RWPE2 (cell line): ENCODE measurements at regions not wholly inside any gene's neighbourhood (a gene's known extent, or its start where the extent isn't known, plus 50 kb on each side); places are given as distances from the start of the nearest gene placed in this dataset.

ENCODE experiments used
- ATAC-seq: fragments of 200-7000 bp; cut with Tn5 transposase; 3 replicates; pipeline ENCODE4 v1.9.1; 2021; ENCODE audit warnings: low read depth
- DNase-seq: peaks from one replicate; pipeline ENCODE4 v3.0.0-alpha.2; 2020; ENCODE audit warnings: low spot score
- H3K27ac ChIP-seq: fragments of 450-650 bp; 2 replicates; pipeline ENCODE4 v1.5.1; 2017; ENCODE audit warnings: mild to moderate bottlenecking; ENCODE audit not compliant: poor library complexity, severe bottlenecking
- H3K27me3 ChIP-seq: fragments of 250-450 bp; sonication (Bioruptor Pico); 2 replicates; pipeline ENCODE4 v1.5.1; 2021; ENCODE audit warnings: mild to moderate bottlenecking, moderate library complexity; ENCODE audit not compliant: insufficient read depth, poor library complexity, severe bottlenecking
- H3K36me3 ChIP-seq: fragments of 250-450 bp; sonication (Bioruptor Pico); 2 replicates; pipeline ENCODE4 v1.5.1; 2020; ENCODE audit warnings: low read depth, mild to moderate bottlenecking, moderate library complexity
- H3K4me1 ChIP-seq: fragments of 250-450 bp; sonication (Bioruptor Pico); 2 replicates; pipeline ENCODE4 v1.5.1; 2021; ENCODE audit warnings: mild to moderate bottlenecking, moderate library complexity; ENCODE audit not compliant: insufficient read depth, poor library complexity, severe bottlenecking
- H3K4me3 ChIP-seq: fragments of 250-450 bp; sonication (Bioruptor Pico); 2 replicates; pipeline ENCODE4 v1.5.1; 2021; ENCODE audit warnings: mild to moderate bottlenecking, moderate library complexity; ENCODE audit not compliant: severe bottlenecking
- H3K9me3 ChIP-seq: fragments of 250-450 bp; sonication (Bioruptor Pico); 2 replicates; pipeline ENCODE4 v1.5.1; 2021; ENCODE audit warnings: mild to moderate bottlenecking, moderate library complexity; ENCODE audit not compliant: severe bottlenecking
- CTCF ChIP-seq: fragments of 450-650 bp; IDR thresholded peaks from one replicate; pipeline ENCODE4 v1.5.1; 2017; ENCODE audit warnings: mild to moderate bottlenecking, moderate library complexity; ENCODE audit not compliant: poor library complexity, severe bottlenecking

- ATAC-seq (no peak), DNase-seq (no peak)
- Histone ChIP-seq H3K4me1 (no peaks in the 10 kb centered on the region), H3K4me3 (no peak overlapping the region), H3K36me3 (no peaks in the 10 kb centered on the region), H3K27me3 (no peaks in the 10 kb centered on the region), H3K27ac (no peak overlapping the region), H3K9me3 (no peaks in the 10 kb centered on the region)
- no peak for TF ChIP-seq CTCF
Observed at GRCh38 chr4:35965300-35965699, 279.0 kb downstream of the ARAP2 start.

DNA sequence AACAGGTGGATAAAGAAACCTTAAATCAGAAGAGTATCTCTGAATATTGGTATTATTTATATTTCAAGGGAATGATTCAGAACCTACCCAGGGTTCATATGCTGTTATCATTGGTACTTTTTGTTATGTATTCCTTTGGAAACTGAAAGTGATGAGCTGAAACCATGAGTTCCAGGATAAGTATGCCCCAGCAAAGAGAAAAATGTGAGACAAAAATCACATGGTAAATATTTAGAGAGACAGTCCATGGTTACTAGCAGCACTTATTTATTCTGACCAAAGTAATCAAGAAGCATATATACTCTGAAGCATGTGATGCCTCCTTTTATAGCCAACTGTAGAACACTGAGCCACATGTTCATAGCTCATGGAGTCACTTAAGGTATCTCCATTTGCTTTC is 277.7 kb downstream of the ARAP2 start:
- no peaks in the 10 kb centered on the region for H3K36me3 ChIP-seq
- no peak overlapping the region for H3K4me3 ChIP-seq
- no peaks in the 10 kb centered on the region for H3K27me3 ChIP-seq
- H3K4me1 ChIP-seq = no peaks in the 10 kb centered on the region
- no peak overlapping the region for H3K27ac ChIP-seq
- no peak for TF ChIP-seq CTCF
- ATAC-seq = no peak
- DNase-seq = no peak
- no peaks in the 10 kb centered on the region for H3K9me3 ChIP-seq

- TF ChIP-seq CTCF = no peak
- Histone ChIP-seq H3K9me3 (no peaks in the 10 kb centered on the region), H3K27ac (no peak overlapping the region), H3K36me3 (no peaks in the 10 kb centered on the region), H3K4me1 (no peaks in the 10 kb centered on the region), H3K27me3 (no peaks in the 10 kb centered on the region), H3K4me3 (no peak overlapping the region)
- no peak for ATAC-seq
- DNase-seq = no peak
Observed at GRCh38 chr4:35970366-35970960, 273.9 kb downstream of the ARAP2 start.

DNA sequence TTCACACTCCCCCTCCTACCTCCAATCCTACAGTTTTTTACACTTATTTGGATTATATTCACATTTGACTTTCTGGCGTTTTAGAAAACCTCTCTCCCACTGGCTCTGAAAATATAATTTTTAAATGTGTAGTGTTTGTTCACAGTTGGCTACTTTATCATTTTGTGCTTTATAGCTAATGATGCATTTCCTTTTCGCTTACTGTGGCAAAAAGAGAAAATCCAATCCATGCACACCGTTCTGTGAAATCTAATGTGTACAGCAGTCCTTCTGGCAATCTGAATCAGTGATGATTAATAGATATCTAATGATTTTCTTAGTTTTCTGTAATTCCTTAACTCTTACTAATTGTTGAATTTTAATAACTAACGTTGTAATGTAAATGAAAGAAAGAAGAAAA is 271.5 kb downstream of the ARAP2 start:
- no peak for TF ChIP-seq CTCF
- DNase-seq = no peak
- H3K36me3 ChIP-seq = no peaks in the 10 kb centered on the region
- H3K27ac ChIP-seq = no peak overlapping the region
- H3K4me1 ChIP-seq = no peaks in the 10 kb centered on the region
- no peaks in the 10 kb centered on the region for H3K9me3 ChIP-seq
- no peaks in the 10 kb centered on the region for H3K27me3 ChIP-seq
- ATAC-seq = no peak
- H3K4me3 ChIP-seq = no peak overlapping the region

DNA sequence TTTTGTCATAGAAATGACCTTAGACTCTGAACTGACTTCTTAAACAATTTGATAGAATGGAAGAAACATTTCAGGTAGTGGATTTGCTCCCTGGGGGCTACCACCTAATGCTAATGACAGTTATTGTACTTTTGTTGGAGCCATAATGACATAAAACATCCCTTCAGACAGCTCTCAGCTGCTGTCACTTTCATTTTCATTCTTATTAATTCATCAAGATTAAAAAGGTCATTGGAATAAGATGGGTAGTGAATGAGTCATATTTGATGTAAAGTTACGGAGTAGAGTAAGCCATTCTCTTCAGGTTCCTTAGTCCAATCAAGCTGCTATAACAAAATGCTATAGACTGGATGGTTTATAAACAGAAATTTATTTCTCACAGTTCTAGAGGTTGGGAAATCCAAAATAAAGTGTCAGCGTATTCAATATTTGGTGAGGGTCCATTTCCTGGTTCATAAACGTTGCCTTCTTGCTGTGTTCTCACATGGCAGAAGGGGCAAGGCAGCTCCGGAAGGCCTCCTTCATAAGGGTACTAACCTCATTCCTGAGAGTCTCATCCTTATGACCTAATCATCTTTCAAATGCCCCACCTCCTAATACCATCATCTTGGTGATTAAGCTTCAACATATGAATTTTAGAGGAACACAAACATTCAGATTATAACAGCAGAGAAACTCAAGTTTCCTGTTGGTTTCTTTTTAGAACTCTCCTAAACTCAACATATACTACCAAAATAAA is 268.5 kb downstream of the ARAP2 start:
- ATAC-seq (no peak), DNase-seq (no peak)
- Histone ChIP-seq H3K4me1 (no peaks in the 10 kb centered on the region), H3K36me3 (no peaks in the 10 kb centered on the region), H3K4me3 (no peak overlapping the region), H3K9me3 (no peaks in the 10 kb centered on the region), H3K27ac (no peak overlapping the region), H3K27me3 (no peaks in the 10 kb centered on the region)
- no peak for TF ChIP-seq CTCF
